C1 segment of cervical spinal cord (tissue), 14 donors: ENCODE measurements at regions not wholly inside any gene's neighbourhood (a gene's known extent, or its start where the extent isn't known, plus 50 kb on each side); places are given as distances from the start of the nearest gene placed in this dataset.

Source experiments
- DNase-seq, 14 donors: peaks; one replicate each; lab custom pipeline; 2025; lab: John Stamatoyannopoulos, UW

GRCh38 chr16:54370278-54371040, 83.9 kb upstream of the IRX3 start:
- DNase-seq: no peak

- DNase-seq: no peak
Observed at GRCh38 chr16:54369861-54370260, 83.3 kb upstream of the IRX3 start.

GRCh38 chr16:54366943-54367342, 80.4 kb upstream of the IRX3 start:
- no peak for DNase-seq

- DNase-seq: no peak
Observed at GRCh38 chr16:54365990-54366634, 79.5 kb upstream of the IRX3 start.

- DNase-seq: no peak
Observed at GRCh38 chr16:54363766-54364165, 77.2 kb upstream of the IRX3 start.

- DNase-seq: no peak
Observed at GRCh38 chr16:54362591-54363206, 76.1 kb upstream of the IRX3 start.

- no peak for DNase-seq
Observed at GRCh38 chr16:54361246-54361645, 74.7 kb upstream of the IRX3 start.

- no peak for DNase-seq
Observed at GRCh38 chr16:54360681-54361080, 74.1 kb upstream of the IRX3 start.

- DNase-seq: no peak
Observed at GRCh38 chr16:54359555-54359954, 73.0 kb upstream of the IRX3 start.

GRCh38 chr16:54359081-54359480, 72.5 kb upstream of the IRX3 start:
- no peak for DNase-seq

GRCh38 chr16:54356391-54356790, 69.8 kb upstream of the IRX3 start:
- DNase-seq: no peak

GRCh38 chr16:54355251-54355650, 68.7 kb upstream of the IRX3 start:
- DNase-seq: no peak

- no peak for DNase-seq
Observed at GRCh38 chr16:54353097-54353496, 66.5 kb upstream of the IRX3 start.

- DNase-seq: no peak
Observed at GRCh38 chr16:54351171-54351570, 64.6 kb upstream of the IRX3 start.

GRCh38 chr16:54347961-54348360, 61.4 kb upstream of the IRX3 start:
- DNase-seq: no peak

- no peak for DNase-seq
Observed at GRCh38 chr16:54346041-54346440, 59.5 kb upstream of the IRX3 start.

GRCh38 chr16:54344646-54345630, 58.4 kb upstream of the IRX3 start:
- DNase-seq: no peak

- no peak for DNase-seq
Observed at GRCh38 chr16:54342966-54343365, 56.4 kb upstream of the IRX3 start.

- no peak for DNase-seq
Observed at GRCh38 chr16:54341892-54342776, 55.5 kb upstream of the IRX3 start.

- DNase-seq: no peak
Observed at GRCh38 chr16:54340531-54340930, 53.9 kb upstream of the IRX3 start.
